ENCODE measurements at regions not wholly inside any gene's neighbourhood (a gene's known extent, or its start where the extent isn't known, plus 50 kb on each side); places are given as distances from the start of the nearest gene placed in this dataset.
"Not testable (repeated sequence)": the region's sequence is repeated elsewhere in the genome, so short reads cannot be mapped to it uniquely, and the experiment has no call there.

DNA sequence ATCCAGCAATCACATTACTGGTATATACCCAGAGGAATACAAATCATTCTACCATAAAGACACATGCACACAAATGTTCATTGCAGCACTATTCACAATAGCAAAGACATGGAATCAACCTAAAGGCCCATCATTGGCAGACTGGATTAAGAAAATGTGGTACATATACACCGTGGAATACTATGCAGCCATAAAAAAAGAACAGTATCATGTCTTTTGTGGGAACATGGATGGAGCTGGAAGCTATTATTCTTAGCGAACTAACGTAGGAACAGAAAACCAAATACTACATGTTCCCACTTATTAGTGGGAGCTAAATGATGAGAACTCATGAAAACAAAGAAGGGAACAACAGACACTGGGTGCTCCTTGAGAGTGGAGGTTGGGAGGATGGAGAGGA lies 60.9 kb downstream of the PGRMC1 start:
- H3K36me3 ChIP-seq (ENCODE audit: control insufficient read depth, insufficient read depth, low read length); H3K4me3 ChIP-seq (replicated peaks in 1 of 4; ENCODE audit: control extremely low read depth in 1 of 4, insufficient read depth in 1 of 4, low read depth in 3 of 4, low read length in 4 of 4); H4K20me1 ChIP-seq (ENCODE audit: control insufficient read depth, extremely low read depth, insufficient read depth, low read length); H3K9me3 ChIP-seq (ENCODE audit: control insufficient read depth, insufficient read depth, low read depth, low read length); DNase-seq (ENCODE audit: low read depth in 2 of 2); H3K27ac ChIP-seq (ENCODE audit: insufficient read depth, low read length); H3K9ac ChIP-seq (ENCODE audit: insufficient read depth, low read length); H3K27me3 ChIP-seq (ENCODE audit: control insufficient read depth, insufficient read depth, low read length); H3K4me2 ChIP-seq (ENCODE audit: extremely low read depth, insufficient read depth, low read length); H2AFZ ChIP-seq (ENCODE audit: low read length); H3K79me2 ChIP-seq (ENCODE audit: control insufficient read depth, insufficient read depth, low read length); H3K4me1 ChIP-seq (ENCODE audit: control insufficient read depth, extremely low read depth, insufficient read depth, low read length): not testable (repeated sequence)

DNA sequence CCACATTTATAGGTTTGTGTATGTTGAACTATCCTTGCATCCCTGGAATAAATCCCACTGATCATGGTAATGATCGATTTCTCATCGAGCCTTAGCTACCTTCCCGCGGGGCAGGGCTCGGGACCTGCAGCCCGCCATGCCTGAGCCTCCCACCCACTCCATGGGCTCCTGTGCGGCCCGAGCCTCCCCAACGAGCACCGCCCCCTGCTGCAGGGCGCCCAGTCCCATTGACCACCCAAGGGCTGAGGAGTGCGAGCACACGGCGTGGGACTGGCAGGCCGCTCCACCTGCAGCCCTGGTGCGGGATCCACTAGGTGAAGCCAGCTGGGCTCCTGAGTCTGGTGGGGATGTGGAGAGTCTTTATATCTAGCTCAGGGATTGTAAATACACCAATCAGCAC lies 63.7 kb downstream of the PGRMC1 start:
- H3K4me3 ChIP-seq (replicated peaks in 1 of 4; ENCODE audit: control extremely low read depth in 1 of 4, insufficient read depth in 1 of 4, low read depth in 3 of 4, low read length in 4 of 4); H3K27ac ChIP-seq (ENCODE audit: insufficient read depth, low read length); H3K9me3 ChIP-seq (ENCODE audit: control insufficient read depth, insufficient read depth, low read depth, low read length); H3K9ac ChIP-seq (ENCODE audit: insufficient read depth, low read length); DNase-seq (ENCODE audit: low read depth in 2 of 2); H3K27me3 ChIP-seq (ENCODE audit: control insufficient read depth, insufficient read depth, low read length); H3K36me3 ChIP-seq (ENCODE audit: control insufficient read depth, insufficient read depth, low read length); H2AFZ ChIP-seq (ENCODE audit: low read length); H4K20me1 ChIP-seq (ENCODE audit: control insufficient read depth, extremely low read depth, insufficient read depth, low read length); H3K4me1 ChIP-seq (ENCODE audit: control insufficient read depth, extremely low read depth, insufficient read depth, low read length); H3K4me2 ChIP-seq (ENCODE audit: extremely low read depth, insufficient read depth, low read length); H3K79me2 ChIP-seq (ENCODE audit: control insufficient read depth, insufficient read depth, low read length): not testable (repeated sequence)

DNA sequence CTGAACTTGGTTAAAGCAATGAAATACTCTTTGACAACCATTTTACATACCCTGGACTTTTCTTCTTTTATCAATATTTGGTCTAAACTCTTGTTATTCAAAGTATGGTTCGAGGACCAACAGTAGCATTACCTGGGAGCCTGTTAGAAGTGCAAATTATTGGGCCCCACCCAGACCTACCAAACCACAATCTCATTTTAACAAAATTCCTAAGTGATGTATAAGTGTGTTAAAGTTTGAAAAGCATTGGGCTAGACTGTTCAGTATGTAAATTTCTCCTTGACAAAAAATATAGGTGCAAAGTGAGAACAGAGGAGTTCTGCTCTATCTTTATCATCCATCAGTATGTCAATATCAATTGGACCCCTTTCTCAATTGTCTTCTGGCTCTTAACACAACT lies 67.1 kb downstream of the PGRMC1 start:
- DNase-seq (ENCODE audit: low read depth in 2 of 2), result no peak
- Histone ChIP-seq H3K4me1 (ENCODE audit: control insufficient read depth, extremely low read depth, insufficient read depth, low read length) (no peaks in the 10 kb centered on the region), H3K4me3 (replicated peaks in 1 of 4; ENCODE audit: control extremely low read depth in 1 of 4, insufficient read depth in 1 of 4, low read depth in 3 of 4, low read length in 4 of 4) (no peak overlapping the region), H2AFZ (ENCODE audit: low read length) (no peak overlapping the region), H3K36me3 (ENCODE audit: control insufficient read depth, insufficient read depth, low read length) (no peaks in the 10 kb centered on the region), H3K9ac (ENCODE audit: insufficient read depth, low read length) (no peak overlapping the region), H3K27me3 (ENCODE audit: control insufficient read depth, insufficient read depth, low read length) (no peaks in the 10 kb centered on the region), H4K20me1 (ENCODE audit: control insufficient read depth, extremely low read depth, insufficient read depth, low read length) (no peaks in the 10 kb centered on the region), H3K27ac (ENCODE audit: insufficient read depth, low read length) (no peak overlapping the region), H3K79me2 (ENCODE audit: control insufficient read depth, insufficient read depth, low read length) (no peaks in the 10 kb centered on the region), H3K4me2 (ENCODE audit: extremely low read depth, insufficient read depth, low read length) (no peak overlapping the region), H3K9me3 (ENCODE audit: control insufficient read depth, insufficient read depth, low read depth, low read length) (no peaks in the 10 kb centered on the region)
- no peak for TF ChIP-seq EZH2 (IDR thresholded peaks at IDR 0.05; ENCODE audit: low read length, missing control alignments)
- TF ChIP-seq, protein P1, sequence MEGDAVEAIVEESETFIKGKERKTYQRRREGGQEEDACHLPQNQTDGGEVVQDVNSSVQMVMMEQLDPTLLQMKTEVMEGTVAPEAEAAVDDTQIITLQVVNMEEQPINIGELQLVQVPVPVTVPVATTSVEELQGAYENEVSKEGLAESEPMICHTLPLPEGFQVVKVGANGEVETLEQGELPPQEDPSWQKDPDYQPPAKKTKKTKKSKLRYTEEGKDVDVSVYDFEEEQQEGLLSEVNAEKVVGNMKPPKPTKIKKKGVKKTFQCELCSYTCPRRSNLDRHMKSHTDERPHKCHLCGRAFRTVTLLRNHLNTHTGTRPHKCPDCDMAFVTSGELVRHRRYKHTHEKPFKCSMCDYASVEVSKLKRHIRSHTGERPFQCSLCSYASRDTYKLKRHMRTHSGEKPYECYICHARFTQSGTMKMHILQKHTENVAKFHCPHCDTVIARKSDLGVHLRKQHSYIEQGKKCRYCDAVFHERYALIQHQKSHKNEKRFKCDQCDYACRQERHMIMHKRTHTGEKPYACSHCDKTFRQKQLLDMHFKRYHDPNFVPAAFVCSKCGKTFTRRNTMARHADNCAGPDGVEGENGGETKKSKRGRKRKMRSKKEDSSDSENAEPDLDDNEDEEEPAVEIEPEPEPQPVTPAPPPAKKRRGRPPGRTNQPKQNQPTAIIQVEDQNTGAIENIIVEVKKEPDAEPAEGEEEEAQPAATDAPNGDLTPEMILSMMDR (conservative IDR thresholded peaks at IDR 0.05 in 1 of 2, IDR thresholded peaks at IDR 0.05 in 1 of 2; ENCODE audit: low read depth in 1 of 2, low read length in 2 of 2), result no peak

DNA sequence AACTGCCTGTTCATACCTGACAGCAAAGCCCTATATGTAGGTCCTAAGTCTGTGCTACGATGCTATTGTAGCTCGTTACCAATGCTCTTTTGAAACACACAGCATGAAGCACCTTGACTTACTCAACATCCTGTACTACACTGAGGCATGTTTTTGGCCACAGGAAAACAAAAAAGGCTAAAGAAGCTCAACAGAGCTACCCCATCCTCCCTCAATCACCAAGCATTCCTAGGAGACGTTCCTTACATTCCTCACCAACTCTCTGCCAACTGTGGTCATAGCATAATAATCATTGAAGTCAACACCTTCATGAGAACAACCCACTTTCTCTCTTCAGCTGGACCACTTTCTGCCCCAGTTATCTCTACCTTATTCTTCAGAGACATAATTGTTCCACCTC lies 73.7 kb upstream of the SLC25A43 start:
- Histone ChIP-seq H2AFZ (ENCODE audit: low read length) (no peak overlapping the region), H3K4me2 (ENCODE audit: extremely low read depth, insufficient read depth, low read length) (no peak overlapping the region), H4K20me1 (ENCODE audit: control insufficient read depth, extremely low read depth, insufficient read depth, low read length) (no peaks in the 10 kb centered on the region), H3K9ac (ENCODE audit: insufficient read depth, low read length) (no peak overlapping the region), H3K9me3 (ENCODE audit: control insufficient read depth, insufficient read depth, low read depth, low read length) (no peaks in the 10 kb centered on the region), H3K79me2 (ENCODE audit: control insufficient read depth, insufficient read depth, low read length) (no peaks in the 10 kb centered on the region), H3K27me3 (ENCODE audit: control insufficient read depth, insufficient read depth, low read length) (no peaks in the 10 kb centered on the region), H3K4me1 (ENCODE audit: control insufficient read depth, extremely low read depth, insufficient read depth, low read length) (no peaks in the 10 kb centered on the region), H3K36me3 (ENCODE audit: control insufficient read depth, insufficient read depth, low read length) (no peaks in the 10 kb centered on the region), H3K4me3 (replicated peaks in 1 of 4; ENCODE audit: control extremely low read depth in 1 of 4, insufficient read depth in 1 of 4, low read depth in 3 of 4, low read length in 4 of 4) (no peak overlapping the region), H3K27ac (ENCODE audit: insufficient read depth, low read length) (no peak overlapping the region)
- TF ChIP-seq EZH2 (IDR thresholded peaks at IDR 0.05; ENCODE audit: low read length, missing control alignments), result no peak
- TF ChIP-seq, protein P1 (conservative IDR thresholded peaks at IDR 0.05 in 1 of 2, IDR thresholded peaks at IDR 0.05 in 1 of 2; ENCODE audit: low read depth in 1 of 2, low read length in 2 of 2), result no peak
- DNase-seq (ENCODE audit: low read depth in 2 of 2), result peak in 1 of 2 donors; percentile 51

DNA sequence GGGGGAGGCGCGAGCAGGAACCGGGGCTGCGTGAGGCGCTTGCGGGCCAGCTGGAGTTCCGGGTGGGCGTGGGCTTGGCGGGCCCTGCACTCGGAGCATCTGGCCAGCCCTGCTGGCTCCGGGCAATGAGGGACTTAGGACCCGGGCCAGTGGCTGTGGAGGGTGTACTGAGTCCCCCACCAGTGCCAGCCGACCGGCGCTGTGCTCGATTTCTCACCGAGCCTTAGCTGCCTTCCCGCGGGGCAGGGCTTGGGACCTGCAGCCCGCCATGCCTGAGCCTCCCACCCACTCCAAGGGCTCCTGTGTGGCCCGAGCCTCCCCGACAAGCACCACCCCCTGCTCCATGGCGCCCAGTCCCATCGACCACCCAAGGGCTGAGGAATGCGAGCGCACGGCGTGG lies 67.3 kb upstream of the SLC25A43 start:
- H4K20me1 ChIP-seq (ENCODE audit: control insufficient read depth, extremely low read depth, insufficient read depth, low read length); H3K4me1 ChIP-seq (ENCODE audit: control insufficient read depth, extremely low read depth, insufficient read depth, low read length); DNase-seq (ENCODE audit: low read depth in 2 of 2); H3K79me2 ChIP-seq (ENCODE audit: control insufficient read depth, insufficient read depth, low read length); H3K27me3 ChIP-seq (ENCODE audit: control insufficient read depth, insufficient read depth, low read length); H3K4me3 ChIP-seq (replicated peaks in 1 of 4; ENCODE audit: control extremely low read depth in 1 of 4, insufficient read depth in 1 of 4, low read depth in 3 of 4, low read length in 4 of 4); H3K9me3 ChIP-seq (ENCODE audit: control insufficient read depth, insufficient read depth, low read depth, low read length); H3K27ac ChIP-seq (ENCODE audit: insufficient read depth, low read length); H3K9ac ChIP-seq (ENCODE audit: insufficient read depth, low read length); H3K36me3 ChIP-seq (ENCODE audit: control insufficient read depth, insufficient read depth, low read length); H2AFZ ChIP-seq (ENCODE audit: low read length); H3K4me2 ChIP-seq (ENCODE audit: extremely low read depth, insufficient read depth, low read length): not testable (repeated sequence)

All from fibroblast of lung (primary cell).